ENCODE measurements at regions not wholly inside any gene's neighbourhood (a gene's known extent, or its start where the extent isn't known, plus 50 kb on each side); places are given as distances from the start of the nearest gene placed in this dataset.

DNA sequence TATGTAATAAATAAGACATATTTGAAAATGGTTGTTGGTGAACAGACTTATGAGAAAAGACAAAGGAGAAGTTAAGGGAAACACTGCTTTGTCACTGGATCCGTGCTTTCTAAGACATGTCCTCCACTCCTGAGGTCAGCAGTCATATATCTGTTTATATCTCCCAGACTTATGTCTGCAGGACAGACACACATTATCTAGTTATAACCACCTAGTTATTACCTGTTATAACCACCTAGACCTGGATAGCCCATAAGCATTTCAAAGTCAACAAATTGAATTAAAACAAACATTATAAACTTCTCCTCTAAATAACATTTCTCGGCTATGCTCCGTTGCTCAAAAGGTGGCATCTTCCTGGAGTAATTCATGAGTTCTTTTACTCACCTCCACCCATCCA, 96.4 kb downstream of the SPRY2 start:
- no peaks in the 10 kb centered on the region for H3K36me3 ChIP-seq (ENCODE audit: insufficient read depth, low read length)
- ATAC-seq (ENCODE audit: poor library complexity) (no peak), DNase-seq (no peak)
- Mint-ChIP-seq H3K4me1 (ENCODE audit: low read depth) (no peaks in the 10 kb centered on the region), H3K36me3 (ENCODE audit: low read depth) (no peaks in the 10 kb centered on the region), H3K27me3 (no peaks in the 10 kb centered on the region), H3K9me3 (no peaks in the 10 kb centered on the region), H3K4me3 (no peak overlapping the region), H3K27ac (no peak overlapping the region)
- H3K27ac ChIP-seq (ENCODE audit: low read depth in 1 of 2, low read length in 2 of 2), result no peak overlapping the region
- no peak overlapping the region for H3K4me3 ChIP-seq (ENCODE audit: low read length)
- no peaks in the 10 kb centered on the region for H3K27me3 ChIP-seq (ENCODE audit: control insufficient read depth in 1 of 2, insufficient read depth in 2 of 2, low read length in 2 of 2)
- H3K4me1 ChIP-seq (ENCODE audit: insufficient read depth, low read length), result no peaks in the 10 kb centered on the region
- ChIA-PET CTCF (no interaction called here), POLR2A (no interaction called here)
- intact Hi-C loops (cut with DNase I, micrococcal nuclease), result no loop called here
- peaks cover 0 to 8% of the 10 kb centered on the region in 2 experiments for H3K9me3 ChIP-seq (ENCODE audit: control insufficient read depth in 1 of 2, insufficient read depth in 1 of 2, low read length in 2 of 2)
- TF ChIP-seq, protein P1, sequence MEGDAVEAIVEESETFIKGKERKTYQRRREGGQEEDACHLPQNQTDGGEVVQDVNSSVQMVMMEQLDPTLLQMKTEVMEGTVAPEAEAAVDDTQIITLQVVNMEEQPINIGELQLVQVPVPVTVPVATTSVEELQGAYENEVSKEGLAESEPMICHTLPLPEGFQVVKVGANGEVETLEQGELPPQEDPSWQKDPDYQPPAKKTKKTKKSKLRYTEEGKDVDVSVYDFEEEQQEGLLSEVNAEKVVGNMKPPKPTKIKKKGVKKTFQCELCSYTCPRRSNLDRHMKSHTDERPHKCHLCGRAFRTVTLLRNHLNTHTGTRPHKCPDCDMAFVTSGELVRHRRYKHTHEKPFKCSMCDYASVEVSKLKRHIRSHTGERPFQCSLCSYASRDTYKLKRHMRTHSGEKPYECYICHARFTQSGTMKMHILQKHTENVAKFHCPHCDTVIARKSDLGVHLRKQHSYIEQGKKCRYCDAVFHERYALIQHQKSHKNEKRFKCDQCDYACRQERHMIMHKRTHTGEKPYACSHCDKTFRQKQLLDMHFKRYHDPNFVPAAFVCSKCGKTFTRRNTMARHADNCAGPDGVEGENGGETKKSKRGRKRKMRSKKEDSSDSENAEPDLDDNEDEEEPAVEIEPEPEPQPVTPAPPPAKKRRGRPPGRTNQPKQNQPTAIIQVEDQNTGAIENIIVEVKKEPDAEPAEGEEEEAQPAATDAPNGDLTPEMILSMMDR (IDR thresholded peaks at IDR 0.05), result no peak

DNA sequence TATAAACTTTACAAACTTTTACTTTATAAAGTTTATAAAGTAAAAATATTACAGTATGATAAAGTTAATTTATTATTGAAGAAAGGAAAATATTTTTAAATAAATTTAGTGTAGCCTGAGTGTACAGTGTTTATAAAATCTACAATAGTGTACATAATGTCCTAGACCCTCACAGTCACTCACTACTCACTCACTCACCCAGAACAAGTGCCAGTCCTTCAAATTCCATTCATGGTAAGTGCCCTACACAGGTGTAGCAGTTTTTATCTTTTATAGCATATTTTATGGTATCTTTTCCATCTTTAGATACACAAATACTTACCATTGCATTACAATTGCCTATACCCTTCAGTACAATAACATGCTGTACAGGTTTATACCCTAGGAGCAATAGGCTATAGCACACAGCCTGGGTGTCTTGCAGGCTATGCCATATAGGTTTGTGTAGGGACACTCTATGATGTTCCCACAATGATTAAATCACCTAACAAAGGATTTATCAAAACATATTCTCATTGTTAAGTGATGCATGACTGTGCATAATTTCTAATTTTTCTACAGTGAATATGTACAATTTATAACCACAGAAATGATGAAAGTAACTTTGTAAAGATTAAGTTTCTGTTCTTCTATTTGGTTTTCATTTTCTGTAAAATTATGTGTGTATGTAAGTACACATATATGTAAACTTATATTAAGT, 98.0 kb downstream of the SPRY2 start:
- ChIA-PET CTCF (no interaction called here), POLR2A (no interaction called here)
- Mint-ChIP-seq H3K9me3 (no peaks in the 10 kb centered on the region), H3K4me3 (no peak overlapping the region), H3K4me1 (ENCODE audit: low read depth) (no peaks in the 10 kb centered on the region), H3K27ac (no peak overlapping the region), H3K36me3 (ENCODE audit: low read depth) (no peaks in the 10 kb centered on the region), H3K27me3 (no peaks in the 10 kb centered on the region)
- H3K36me3 ChIP-seq (ENCODE audit: insufficient read depth, low read length), result no peaks in the 10 kb centered on the region
- H3K27me3 ChIP-seq (ENCODE audit: control insufficient read depth in 1 of 2, insufficient read depth in 2 of 2, low read length in 2 of 2), result no peaks in the 10 kb centered on the region
- DNase-seq (no peak), ATAC-seq (ENCODE audit: poor library complexity) (no peak)
- TF ChIP-seq, protein P1 (IDR thresholded peaks at IDR 0.05), result no peak
- H3K4me1 ChIP-seq (ENCODE audit: insufficient read depth, low read length), result no peaks in the 10 kb centered on the region
- H3K27ac ChIP-seq (ENCODE audit: low read depth in 1 of 2, low read length in 2 of 2), result no peak overlapping the region
- no peak overlapping the region for H3K4me3 ChIP-seq (ENCODE audit: low read length)
- intact Hi-C loops (cut with DNase I, micrococcal nuclease), result no loop called here
- peaks cover 0 to 12% of the 10 kb centered on the region in 2 experiments for H3K9me3 ChIP-seq (ENCODE audit: control insufficient read depth in 1 of 2, insufficient read depth in 1 of 2, low read length in 2 of 2)

DNA sequence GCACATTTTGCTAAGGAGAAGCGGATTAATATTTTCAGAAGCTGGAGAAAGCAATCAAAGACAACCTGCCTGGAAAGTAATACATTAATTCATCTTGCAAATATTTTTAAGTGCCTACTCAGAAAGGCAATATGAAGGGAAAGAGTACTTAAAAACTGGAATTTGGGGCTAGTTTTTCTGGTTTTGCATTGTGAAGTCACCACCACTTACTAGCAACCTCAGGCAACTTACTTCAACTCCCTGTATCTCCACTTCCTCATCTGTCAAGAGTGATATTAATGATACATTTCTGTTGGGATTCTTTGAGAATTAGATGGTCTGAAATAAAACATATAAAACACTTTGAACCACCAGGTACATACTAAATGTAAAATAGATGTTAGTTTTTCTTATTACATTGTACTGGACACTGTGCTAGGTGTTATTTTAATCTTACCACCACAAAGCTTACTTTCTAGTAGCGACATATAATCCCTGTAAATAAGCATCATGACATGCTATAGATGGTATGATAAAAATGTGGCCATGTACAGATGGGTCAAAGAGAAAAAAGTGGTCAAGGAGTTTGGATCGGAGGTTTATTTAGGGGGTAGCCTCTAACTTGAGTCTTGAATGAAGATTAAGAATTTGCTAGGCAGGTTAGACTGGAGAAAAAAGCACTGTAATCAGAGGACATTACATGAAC, 101.2 kb downstream of the SPRY2 start:
- Mint-ChIP-seq H3K36me3 (ENCODE audit: low read depth) (no peaks in the 10 kb centered on the region), H3K27ac (no peak overlapping the region), H3K9me3 (no peaks in the 10 kb centered on the region), H3K27me3 (no peaks in the 10 kb centered on the region), H3K4me1 (ENCODE audit: low read depth) (no peaks in the 10 kb centered on the region), H3K4me3 (no peak overlapping the region)
- Histone ChIP-seq H3K9me3 (ENCODE audit: control insufficient read depth in 1 of 2, insufficient read depth in 1 of 2, low read length in 2 of 2) (peaks cover 0 to 12% of the 10 kb centered on the region in 2 experiments), H3K27me3 (ENCODE audit: control insufficient read depth in 1 of 2, insufficient read depth in 2 of 2, low read length in 2 of 2) (no peaks in the 10 kb centered on the region), H3K4me3 (ENCODE audit: low read length) (no peak overlapping the region), H3K4me1 (ENCODE audit: insufficient read depth, low read length) (no peaks in the 10 kb centered on the region), H3K36me3 (ENCODE audit: insufficient read depth, low read length) (no peaks in the 10 kb centered on the region), H3K27ac (ENCODE audit: low read depth in 1 of 2, low read length in 2 of 2) (no peak overlapping the region)
- TF ChIP-seq, protein P1 (IDR thresholded peaks at IDR 0.05), result no peak
- POLR2A ChIA-PET, result no interaction called here
- CTCF ChIA-PET, result no interaction called here
- ATAC-seq (ENCODE audit: poor library complexity), result no peak
- no peak for DNase-seq
- intact Hi-C loops (cut with DNase I, micrococcal nuclease), result no loop called here

All from CD4-positive, alpha-beta T cell (primary cell).